ENCODE measurements at regions not wholly inside any gene's neighbourhood (a gene's known extent, or its start where the extent isn't known, plus 50 kb on each side); places are given as distances from the start of the nearest gene placed in this dataset.
A peak's percentile ranks its signal among the peaks of the same experiment; 100 is the strongest.

DNA sequence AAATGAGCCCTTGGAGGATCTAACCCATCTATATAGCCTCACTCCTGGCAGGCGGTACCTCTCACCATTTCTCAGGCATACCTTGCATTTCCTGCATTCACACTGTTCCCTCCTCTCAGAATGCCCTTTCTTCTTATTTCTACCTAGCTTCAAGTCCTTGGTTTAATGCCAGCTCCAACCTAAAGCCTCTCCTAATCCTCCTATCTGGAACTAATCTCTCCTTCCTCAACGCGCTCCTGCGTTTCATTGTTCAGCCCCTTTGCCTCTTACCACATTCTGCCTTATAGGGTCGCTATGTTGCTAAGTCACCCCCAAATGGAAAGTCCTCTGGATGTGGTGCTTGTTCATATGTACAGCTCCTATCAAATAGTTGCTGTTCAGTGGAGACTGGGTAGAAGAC lies 288.5 kb upstream of the TUT7 start:
- Mint-ChIP-seq H3K27ac (ENCODE audit: unreplicated experiment) (no peak overlapping the region), H3K9me3 (ENCODE audit: low read depth, unreplicated experiment) (no peaks in the 10 kb centered on the region), H3K4me1 (ENCODE audit: low read depth, unreplicated experiment) (peaks cover 9% of the 10 kb centered on the region), H3K4me3 (ENCODE audit: low read depth, unreplicated experiment) (no peak overlapping the region), H3K36me3 (ENCODE audit: insufficient read depth, unreplicated experiment) (no peaks in the 10 kb centered on the region), H3K27me3 (ENCODE audit: unreplicated experiment) (peaks cover 14% of the 10 kb centered on the region)
- BruUV-seq (replicated peaks), result no TSS peak
- TF ChIP-seq, protein P1, sequence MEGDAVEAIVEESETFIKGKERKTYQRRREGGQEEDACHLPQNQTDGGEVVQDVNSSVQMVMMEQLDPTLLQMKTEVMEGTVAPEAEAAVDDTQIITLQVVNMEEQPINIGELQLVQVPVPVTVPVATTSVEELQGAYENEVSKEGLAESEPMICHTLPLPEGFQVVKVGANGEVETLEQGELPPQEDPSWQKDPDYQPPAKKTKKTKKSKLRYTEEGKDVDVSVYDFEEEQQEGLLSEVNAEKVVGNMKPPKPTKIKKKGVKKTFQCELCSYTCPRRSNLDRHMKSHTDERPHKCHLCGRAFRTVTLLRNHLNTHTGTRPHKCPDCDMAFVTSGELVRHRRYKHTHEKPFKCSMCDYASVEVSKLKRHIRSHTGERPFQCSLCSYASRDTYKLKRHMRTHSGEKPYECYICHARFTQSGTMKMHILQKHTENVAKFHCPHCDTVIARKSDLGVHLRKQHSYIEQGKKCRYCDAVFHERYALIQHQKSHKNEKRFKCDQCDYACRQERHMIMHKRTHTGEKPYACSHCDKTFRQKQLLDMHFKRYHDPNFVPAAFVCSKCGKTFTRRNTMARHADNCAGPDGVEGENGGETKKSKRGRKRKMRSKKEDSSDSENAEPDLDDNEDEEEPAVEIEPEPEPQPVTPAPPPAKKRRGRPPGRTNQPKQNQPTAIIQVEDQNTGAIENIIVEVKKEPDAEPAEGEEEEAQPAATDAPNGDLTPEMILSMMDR (IDR thresholded peaks at IDR 0.05; ENCODE audit: unreplicated experiment), result no peak
- CTCF ChIA-PET, result no interaction called here
- DNase-seq, result no peak
- intact Hi-C loops (cut with micrococcal nuclease; ENCODE audit: unreplicated experiment), result no loop called here

DNA sequence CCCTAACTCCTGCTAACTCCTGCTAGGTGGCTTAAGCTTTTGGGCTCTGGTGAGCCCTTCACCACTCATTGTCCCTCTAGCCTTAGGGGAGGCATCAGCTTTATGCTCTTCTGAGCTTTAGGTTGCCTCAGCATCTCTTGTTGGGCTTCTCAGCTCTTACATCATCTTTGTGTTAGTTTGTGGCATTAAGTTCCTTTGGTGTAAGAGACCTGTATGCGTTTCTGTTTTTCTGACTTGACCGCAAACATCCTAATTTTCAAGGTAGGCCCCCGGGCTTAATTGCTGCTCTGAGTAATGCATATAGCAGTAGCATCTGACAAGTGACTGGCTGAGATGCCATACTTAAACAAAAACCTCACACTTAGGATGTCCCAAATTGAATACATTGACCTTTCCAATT lies 287.8 kb upstream of the TUT7 start:
- H3K36me3 Mint-ChIP-seq (ENCODE audit: insufficient read depth, unreplicated experiment), result no peaks in the 10 kb centered on the region
- CTCF ChIA-PET, result no interaction called here
- intact Hi-C loops (cut with micrococcal nuclease; ENCODE audit: unreplicated experiment), result no loop called here
- H3K9me3 Mint-ChIP-seq (ENCODE audit: low read depth, unreplicated experiment), result no peaks in the 10 kb centered on the region
- H3K27ac Mint-ChIP-seq (ENCODE audit: unreplicated experiment), result no peak overlapping the region
- DNase-seq, result no peak
- H3K4me3 Mint-ChIP-seq (ENCODE audit: low read depth, unreplicated experiment), result no peak overlapping the region
- TF ChIP-seq, protein P1 (IDR thresholded peaks at IDR 0.05; ENCODE audit: unreplicated experiment), result no peak
- H3K27me3 Mint-ChIP-seq (ENCODE audit: unreplicated experiment), result peaks cover 14% of the 10 kb centered on the region
- no TSS peak for BruUV-seq (replicated peaks)
- peaks cover 9% of the 10 kb centered on the region for H3K4me1 Mint-ChIP-seq (ENCODE audit: low read depth, unreplicated experiment)

DNA sequence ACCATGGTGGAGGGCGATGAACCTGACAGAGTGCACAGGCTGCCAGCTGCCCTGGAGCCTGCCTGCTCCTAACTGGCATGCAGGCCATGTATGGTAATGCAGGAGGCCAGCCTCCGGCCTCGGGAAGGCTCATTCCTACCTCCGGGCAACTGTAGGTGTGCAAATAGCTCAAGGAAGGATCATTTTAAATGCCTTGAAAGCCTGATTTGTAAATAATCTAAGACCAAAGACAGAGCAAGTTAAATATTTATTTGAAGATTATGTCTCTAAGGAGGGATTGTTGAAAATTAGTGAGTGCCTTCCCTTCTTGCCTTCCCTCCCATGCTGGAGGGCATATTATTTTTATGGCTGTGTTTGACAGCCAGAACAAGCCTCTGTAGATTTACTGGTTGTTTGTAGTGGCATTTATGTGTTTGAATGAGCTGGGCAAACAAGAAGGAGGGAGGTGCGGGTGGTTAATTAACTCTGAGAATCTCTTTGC lies 285.7 kb upstream of the TUT7 start:
- Mint-ChIP-seq H3K4me1 (ENCODE audit: low read depth, unreplicated experiment) (peaks cover 9% of the 10 kb centered on the region), H3K27me3 (ENCODE audit: unreplicated experiment) (peaks cover 14% of the 10 kb centered on the region), H3K4me3 (ENCODE audit: low read depth, unreplicated experiment) (no peak overlapping the region), H3K9me3 (ENCODE audit: low read depth, unreplicated experiment) (no peaks in the 10 kb centered on the region), H3K36me3 (ENCODE audit: insufficient read depth, unreplicated experiment) (no peaks in the 10 kb centered on the region), H3K27ac (ENCODE audit: unreplicated experiment) (no peak overlapping the region)
- BruUV-seq (replicated peaks), result no TSS peak
- TF ChIP-seq, protein P1 (IDR thresholded peaks at IDR 0.05; ENCODE audit: unreplicated experiment), result peak; percentile 25
- intact Hi-C loops (cut with micrococcal nuclease; ENCODE audit: unreplicated experiment), result loop anchor here (10.0 kb wide), 1 partner anchor 305 kb away; the partner anchor contains the start of gene GAS1
- CTCF ChIA-PET, result interaction anchor here (0.6 kb wide), 1 partner anchor 611 kb away, joined by 9 read pairs; no protein-coding TSS in a partner anchor
- DNase-seq, result peak; percentile 43

DNA sequence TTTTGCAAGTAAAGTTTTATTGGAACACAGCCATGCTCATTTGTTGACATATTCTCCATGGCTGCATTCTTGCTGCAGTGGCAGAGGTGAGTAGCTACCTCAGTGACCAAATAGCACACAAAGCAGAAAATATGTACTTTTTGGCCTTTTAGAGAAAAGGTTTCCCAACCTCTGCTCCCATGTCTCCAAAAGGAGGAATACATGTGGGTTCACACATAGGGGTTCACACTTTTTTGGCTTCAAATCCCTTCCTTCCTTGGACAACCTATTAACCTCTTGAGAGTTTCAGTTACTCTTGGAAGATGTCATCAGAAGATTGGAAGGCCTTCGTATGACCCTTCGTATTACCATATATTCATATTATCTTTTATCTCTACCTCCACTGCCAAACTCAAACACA lies 285.1 kb upstream of the TUT7 start:
- H3K27ac Mint-ChIP-seq (ENCODE audit: unreplicated experiment), result no peak overlapping the region
- H3K4me3 Mint-ChIP-seq (ENCODE audit: low read depth, unreplicated experiment), result no peak overlapping the region
- no TSS peak for BruUV-seq (replicated peaks)
- TF ChIP-seq, protein P1 (IDR thresholded peaks at IDR 0.05; ENCODE audit: unreplicated experiment), result no peak
- intact Hi-C loops (cut with micrococcal nuclease; ENCODE audit: unreplicated experiment), result loop anchor here (10.0 kb wide), 1 partner anchor 306 kb away; the partner anchor contains the start of gene GAS1
- no peak for DNase-seq
- H3K4me1 Mint-ChIP-seq (ENCODE audit: low read depth, unreplicated experiment), result peaks cover 9% of the 10 kb centered on the region
- H3K27me3 Mint-ChIP-seq (ENCODE audit: unreplicated experiment), result peaks cover 14% of the 10 kb centered on the region
- no peaks in the 10 kb centered on the region for H3K9me3 Mint-ChIP-seq (ENCODE audit: low read depth, unreplicated experiment)
- CTCF ChIA-PET, result no interaction called here
- H3K36me3 Mint-ChIP-seq (ENCODE audit: insufficient read depth, unreplicated experiment), result no peaks in the 10 kb centered on the region
